GM12878 (cell line): ENCODE measurements at regions not wholly inside any gene's neighbourhood (a gene's known extent, or its start where the extent isn't known, plus 50 kb on each side); places are given as distances from the start of the nearest gene placed in this dataset.

Source experiments
- ATAC-seq: fragments of 200-7000 bp; cut with Tn5 transposase; 3 replicates; pipeline ENCODE4 v1.9.1; 2020; ENCODE audit warnings: mild to moderate bottlenecking, moderate library complexity
- BruUV-seq: library from RNA; stranded (reverse); fragments of 400-500 nt; replicated peaks from 2 replicates; lab custom pipeline; 2021; lab: Mats Ljungman, UMichigan
- CTCF ChIA-PET: fragments of 300-600 bp; sonication (Branson Sonifier 250); formaldehyde crosslinking; extraction: SDS; loops from one replicate; lab custom pipeline; 2021; ENCODE audit warnings: inconsistent platforms; lab: Yijun Ruan, JAX
- POLR2A ChIA-PET: fragments of 350-600 bp; formaldehyde crosslinking; extraction: SDS; loops from one replicate; lab custom pipeline; 2021; ENCODE audit warnings: inconsistent platforms; lab: Charles Lee
- RAD21 ChIA-PET: fragments of 300-600 bp; sonication (Branson Sonifier 250); formaldehyde crosslinking; loops from one replicate; lab custom pipeline; 2023; ENCODE audit warnings: antibody characterized with exemption; ENCODE audit not compliant: unreplicated experiment; lab: Charles Lee
- SMC1A ChIA-PET: fragments of 300-600 bp; sonication (Branson Sonifier 250); formaldehyde crosslinking; loops from one replicate; lab custom pipeline; 2023; ENCODE audit not compliant: unreplicated experiment, uncharacterized antibody; lab: Charles Lee
- DNase-seq: peaks from one replicate; pipeline ENCODE4 v3.0.0-alpha.2; 2011; ENCODE audit warnings: low read depth, low spot score
- FAIRE-seq: peaks from 3 replicates; lab custom pipeline; 2011; peaks lifted over from hg19 to GRCh38; lab: Jason Lieb, UNC
- H2AFZ ChIP-seq: 2 replicates; pipeline ENCODE4 v1.6.0; 2011; ENCODE audit warnings: low read depth, low read length, control low read depth; ENCODE audit not compliant: control insufficient read depth
- H3K27ac ChIP-seq: 2 replicates; pipeline ENCODE4 v1.5.1; 2011; ENCODE audit warnings: control low read depth; ENCODE audit not compliant: control insufficient read depth, insufficient read depth
- H3K27me3 ChIP-seq, 2 experiments: replicated peaks in 1 of 2; 2 replicates each; pipeline versions ENCODE4 v1.6.0 to v1.6.1; 2011; ENCODE audit warnings: low read length in 1 of 2; ENCODE audit not compliant: control insufficient read depth in 2 of 2, insufficient read depth in 2 of 2
- H3K36me3 ChIP-seq, 2 experiments: 2 replicates each; pipeline ENCODE4 v1.5.1; 2011; ENCODE audit warnings: low read length in 1 of 2; ENCODE audit not compliant: control insufficient read depth in 2 of 2, insufficient read depth in 2 of 2
- H3K4me1 ChIP-seq: 2 replicates; pipeline ENCODE4 v1.6.1; 2011; ENCODE audit warnings: mild to moderate bottlenecking, low read length, moderate library complexity, mixed read lengths; ENCODE audit not compliant: control insufficient read depth, insufficient read depth
- H3K4me2 ChIP-seq: 2 replicates; pipeline ENCODE4 v1.6.0; 2011; ENCODE audit warnings: control low read depth; ENCODE audit not compliant: control insufficient read depth, insufficient read depth
- H3K4me3 ChIP-seq: fragments of 200-600 bp; sonication (generic); 2 replicates; pipeline ENCODE4 v1.5.1; 2016
- H3K79me2 ChIP-seq: 2 replicates; pipeline ENCODE4 v1.6.0; 2011; ENCODE audit warnings: low read length; ENCODE audit not compliant: control insufficient read depth, insufficient read depth
- H3K9ac ChIP-seq: 2 replicates; pipeline ENCODE4 v1.8.0; 2011; ENCODE audit warnings: low read length, control low read depth, mixed read lengths; ENCODE audit not compliant: control insufficient read depth, insufficient read depth
- H3K9me3 ChIP-seq: replicated peaks from 3 replicates; pipeline ENCODE4 v1.5.1; 2011; ENCODE audit warnings: mild to moderate bottlenecking, low read length; ENCODE audit not compliant: control insufficient read depth, insufficient read depth
- H4K20me1 ChIP-seq: 2 replicates; pipeline ENCODE4 v1.6.0; 2011; ENCODE audit not compliant: control insufficient read depth, insufficient read depth
- CBFB ChIP-seq: IDR thresholded peaks from 2 replicates; pipeline ENCODE4 v1.6.1; 2016; ENCODE audit warnings: antibody characterized with exemption, low read depth
- CREB1 ChIP-seq: IDR thresholded peaks from 2 replicates; pipeline ENCODE4 v1.6.1; 2012; ENCODE audit warnings: low read depth, mild to moderate bottlenecking, inconsistent platforms
- KAT2A ChIP-seq: conservative IDR thresholded peaks from 2 replicates; pipeline ENCODE4 v1.6.1; 2011; ENCODE audit warnings: low read depth, low read length; ENCODE audit not compliant: control insufficient read depth
- PAX8 ChIP-seq: fragments of 450-650 bp; IDR thresholded peaks from 2 replicates; pipeline ENCODE4 v1.6.1; 2017; ENCODE audit warnings: mild to moderate bottlenecking, moderate library complexity
- RAD51 ChIP-seq: fragments of 450-650 bp; IDR thresholded peaks from 2 replicates; pipeline ENCODE4 v1.6.1; 2016; ENCODE audit warnings: moderate library complexity, mild to moderate bottlenecking, inconsistent platforms
- SUZ12 ChIP-seq: fragments of 200-600 bp; sonication (generic); IDR thresholded peaks from one replicate; pipeline ENCODE4 v1.6.1; 2018; ENCODE audit warnings: antibody characterized with exemption, mild to moderate bottlenecking; ENCODE audit not compliant: unreplicated experiment
- YY1 ChIP-seq: IDR thresholded peaks from 2 replicates; pipeline ENCODE4 v1.6.1; 2011; ENCODE audit warnings: low read depth, mild to moderate bottlenecking, low read length
- ZBED1 ChIP-seq: IDR thresholded peaks from 2 replicates; pipeline ENCODE4 v1.6.1; 2016; ENCODE audit warnings: borderline replicate concordance
- WGBS: methylation state at CpG from one replicate; pipeline ENCODE4 v1.1.6; 2016; ENCODE audit warnings: low lambda C conversion rate; ENCODE audit not compliant: insufficient replicate concordance, insufficient coverage; ENCODE audit errors: missing lambda C conversion rate; 5-methylcytosine and 5-hydroxymethylcytosine counted together
- in situ Hi-C: fragments of 300-500 bp; cut with MboI; formaldehyde crosslinking; loops from 9 replicates; pipeline ENCODE4 v1.14.3; 2018; ENCODE audit warnings: mixed read lengths
- intact Hi-C: fragments of 100-400 bp; cut with micrococcal nuclease; formaldehyde crosslinking; loops from one replicate; pipeline ENCODE4 v1.14.2; 2022; ENCODE audit not compliant: unreplicated experiment
- TF ChIP-seq, protein P1 (sequence below): IDR thresholded peaks from 2 replicates; pipeline ENCODE4 v1.6.1; 2012; ENCODE audit warnings: improper control_type of control experiment, low read depth, low read length; ENCODE audit not compliant: insufficient replicate concordance
- TF ChIP-seq, protein P2 (sequence below), 3 experiments: IDR thresholded peaks in 2 of 3; conservative IDR thresholded peaks in 1 of 3; 2 replicates each; pipeline ENCODE4 v1.5.1; 2011; ENCODE audit warnings: low read depth in 3 of 3, low read length in 3 of 3, mild to moderate bottlenecking in 3 of 3, control low read depth in 2 of 3, moderate library complexity in 2 of 3, inconsistent platforms in 1 of 3, mixed read lengths in 1 of 3; ENCODE audit not compliant: control insufficient read depth in 2 of 3, insufficient read depth in 1 of 3; ENCODE audit errors: extremely low read depth in 1 of 3
- TF ChIP-seq, protein P3 (sequence below): fragments of 450-650 bp; IDR thresholded peaks from 2 replicates; pipeline ENCODE4 v1.6.1; 2017; ENCODE audit warnings: mild to moderate bottlenecking, low read depth, inconsistent platforms; ENCODE audit not compliant: poor library complexity, severe bottlenecking
- TF ChIP-seq, protein P4 (sequence below): IDR thresholded peaks from 2 replicates; pipeline ENCODE4 v1.6.1; 2011; ENCODE audit warnings: low read depth, low read length, improper control_type of control experiment, borderline replicate concordance

DNA sequence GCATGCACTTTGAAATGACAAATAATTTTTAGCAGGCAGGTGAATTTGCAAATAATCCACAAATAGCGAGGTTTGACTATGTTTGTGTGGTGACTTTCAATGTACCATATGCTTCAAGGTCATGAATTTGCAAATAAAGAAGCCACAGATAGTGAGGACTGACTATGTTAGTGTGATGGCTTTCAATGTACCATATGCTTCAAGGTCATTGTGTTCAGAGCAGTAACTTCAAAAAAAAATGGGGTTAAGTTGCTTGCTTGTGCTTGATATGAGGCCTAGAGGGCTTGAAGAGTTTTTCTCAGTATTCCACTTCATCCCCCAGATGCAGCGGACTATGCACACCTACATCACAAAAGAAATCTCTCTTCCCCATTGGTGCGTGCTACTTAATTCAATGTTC is 602.9 kb upstream of the LRRTM4 start:
- ChIA-PET CTCF (no interaction called here), SMC1A (no interaction called here), RAD21 (no interaction called here), POLR2A (no interaction called here)
- Histone ChIP-seq H3K4me2 (no peak overlapping the region), H3K79me2 (no peaks in the 10 kb centered on the region), H3K9ac (no peak overlapping the region), H4K20me1 (no peaks in the 10 kb centered on the region), H3K36me3 (no peaks in the 10 kb centered on the region), H3K4me3 (no peak overlapping the region), H3K27ac (no peak overlapping the region), H3K27me3 (no peaks in the 10 kb centered on the region), H3K9me3 (no peaks in the 10 kb centered on the region), H3K4me1 (no peaks in the 10 kb centered on the region), H2AFZ (no peak overlapping the region)
- in situ Hi-C loops (no loop called here), intact Hi-C loops (no loop called here)
- BruUV-seq = no TSS peak
- ATAC-seq = no peak
- DNase-seq = no peak
- WGBS = 0% methylated on average over 3 of the region's 3 CpGs
- FAIRE-seq = no peak
- no peak for TF ChIP-seq YY1
- TF ChIP-seq, protein P1, sequence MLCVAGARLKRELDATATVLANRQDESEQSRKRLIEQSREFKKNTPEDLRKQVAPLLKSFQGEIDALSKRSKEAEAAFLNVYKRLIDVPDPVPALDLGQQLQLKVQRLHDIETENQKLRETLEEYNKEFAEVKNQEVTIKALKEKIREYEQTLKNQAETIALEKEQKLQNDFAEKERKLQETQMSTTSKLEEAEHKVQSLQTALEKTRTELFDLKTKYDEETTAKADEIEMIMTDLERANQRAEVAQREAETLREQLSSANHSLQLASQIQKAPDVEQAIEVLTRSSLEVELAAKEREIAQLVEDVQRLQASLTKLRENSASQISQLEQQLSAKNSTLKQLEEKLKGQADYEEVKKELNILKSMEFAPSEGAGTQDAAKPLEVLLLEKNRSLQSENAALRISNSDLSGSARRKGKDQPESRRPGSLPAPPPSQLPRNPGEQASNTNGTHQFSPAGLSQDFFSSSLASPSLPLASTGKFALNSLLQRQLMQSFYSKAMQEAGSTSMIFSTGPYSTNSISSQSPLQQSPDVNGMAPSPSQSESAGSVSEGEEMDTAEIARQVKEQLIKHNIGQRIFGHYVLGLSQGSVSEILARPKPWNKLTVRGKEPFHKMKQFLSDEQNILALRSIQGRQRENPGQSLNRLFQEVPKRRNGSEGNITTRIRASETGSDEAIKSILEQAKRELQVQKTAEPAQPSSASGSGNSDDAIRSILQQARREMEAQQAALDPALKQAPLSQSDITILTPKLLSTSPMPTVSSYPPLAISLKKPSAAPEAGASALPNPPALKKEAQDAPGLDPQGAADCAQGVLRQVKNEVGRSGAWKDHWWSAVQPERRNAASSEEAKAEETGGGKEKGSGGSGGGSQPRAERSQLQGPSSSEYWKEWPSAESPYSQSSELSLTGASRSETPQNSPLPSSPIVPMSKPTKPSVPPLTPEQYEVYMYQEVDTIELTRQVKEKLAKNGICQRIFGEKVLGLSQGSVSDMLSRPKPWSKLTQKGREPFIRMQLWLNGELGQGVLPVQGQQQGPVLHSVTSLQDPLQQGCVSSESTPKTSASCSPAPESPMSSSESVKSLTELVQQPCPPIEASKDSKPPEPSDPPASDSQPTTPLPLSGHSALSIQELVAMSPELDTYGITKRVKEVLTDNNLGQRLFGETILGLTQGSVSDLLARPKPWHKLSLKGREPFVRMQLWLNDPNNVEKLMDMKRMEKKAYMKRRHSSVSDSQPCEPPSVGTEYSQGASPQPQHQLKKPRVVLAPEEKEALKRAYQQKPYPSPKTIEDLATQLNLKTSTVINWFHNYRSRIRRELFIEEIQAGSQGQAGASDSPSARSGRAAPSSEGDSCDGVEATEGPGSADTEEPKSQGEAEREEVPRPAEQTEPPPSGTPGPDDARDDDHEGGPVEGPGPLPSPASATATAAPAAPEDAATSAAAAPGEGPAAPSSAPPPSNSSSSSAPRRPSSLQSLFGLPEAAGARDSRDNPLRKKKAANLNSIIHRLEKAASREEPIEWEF = no peak
- TF ChIP-seq PAX8 = no peak
- TF ChIP-seq CREB1 = no peak
- TF ChIP-seq RAD51 = no peak
- TF ChIP-seq, protein P2, sequence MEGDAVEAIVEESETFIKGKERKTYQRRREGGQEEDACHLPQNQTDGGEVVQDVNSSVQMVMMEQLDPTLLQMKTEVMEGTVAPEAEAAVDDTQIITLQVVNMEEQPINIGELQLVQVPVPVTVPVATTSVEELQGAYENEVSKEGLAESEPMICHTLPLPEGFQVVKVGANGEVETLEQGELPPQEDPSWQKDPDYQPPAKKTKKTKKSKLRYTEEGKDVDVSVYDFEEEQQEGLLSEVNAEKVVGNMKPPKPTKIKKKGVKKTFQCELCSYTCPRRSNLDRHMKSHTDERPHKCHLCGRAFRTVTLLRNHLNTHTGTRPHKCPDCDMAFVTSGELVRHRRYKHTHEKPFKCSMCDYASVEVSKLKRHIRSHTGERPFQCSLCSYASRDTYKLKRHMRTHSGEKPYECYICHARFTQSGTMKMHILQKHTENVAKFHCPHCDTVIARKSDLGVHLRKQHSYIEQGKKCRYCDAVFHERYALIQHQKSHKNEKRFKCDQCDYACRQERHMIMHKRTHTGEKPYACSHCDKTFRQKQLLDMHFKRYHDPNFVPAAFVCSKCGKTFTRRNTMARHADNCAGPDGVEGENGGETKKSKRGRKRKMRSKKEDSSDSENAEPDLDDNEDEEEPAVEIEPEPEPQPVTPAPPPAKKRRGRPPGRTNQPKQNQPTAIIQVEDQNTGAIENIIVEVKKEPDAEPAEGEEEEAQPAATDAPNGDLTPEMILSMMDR (IDR thresholded peaks at IDR 0.05 in 2 of 3, conservative IDR thresholded peaks at IDR 0.05 in 1 of 3; ENCODE audit: control insufficient read depth in 2 of 3, extremely low read depth in 1 of 3, insufficient read depth in 1 of 3, low read depth in 3 of 3, low read length in 3 of 3) = no peak
- TF ChIP-seq CBFB = no peak
- TF ChIP-seq KAT2A = no peak
- no peak for TF ChIP-seq ZBED1
- TF ChIP-seq, protein P3, sequence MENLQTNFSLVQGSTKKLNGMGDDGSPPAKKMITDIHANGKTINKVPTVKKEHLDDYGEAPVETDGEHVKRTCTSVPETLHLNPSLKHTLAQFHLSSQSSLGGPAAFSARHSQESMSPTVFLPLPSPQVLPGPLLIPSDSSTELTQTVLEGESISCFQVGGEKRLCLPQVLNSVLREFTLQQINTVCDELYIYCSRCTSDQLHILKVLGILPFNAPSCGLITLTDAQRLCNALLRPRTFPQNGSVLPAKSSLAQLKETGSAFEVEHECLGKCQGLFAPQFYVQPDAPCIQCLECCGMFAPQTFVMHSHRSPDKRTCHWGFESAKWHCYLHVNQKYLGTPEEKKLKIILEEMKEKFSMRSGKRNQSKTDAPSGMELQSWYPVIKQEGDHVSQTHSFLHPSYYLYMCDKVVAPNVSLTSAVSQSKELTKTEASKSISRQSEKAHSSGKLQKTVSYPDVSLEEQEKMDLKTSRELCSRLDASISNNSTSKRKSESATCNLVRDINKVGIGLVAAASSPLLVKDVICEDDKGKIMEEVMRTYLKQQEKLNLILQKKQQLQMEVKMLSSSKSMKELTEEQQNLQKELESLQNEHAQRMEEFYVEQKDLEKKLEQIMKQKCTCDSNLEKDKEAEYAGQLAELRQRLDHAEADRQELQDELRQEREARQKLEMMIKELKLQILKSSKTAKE = no peak
- TF ChIP-seq, protein P4, sequence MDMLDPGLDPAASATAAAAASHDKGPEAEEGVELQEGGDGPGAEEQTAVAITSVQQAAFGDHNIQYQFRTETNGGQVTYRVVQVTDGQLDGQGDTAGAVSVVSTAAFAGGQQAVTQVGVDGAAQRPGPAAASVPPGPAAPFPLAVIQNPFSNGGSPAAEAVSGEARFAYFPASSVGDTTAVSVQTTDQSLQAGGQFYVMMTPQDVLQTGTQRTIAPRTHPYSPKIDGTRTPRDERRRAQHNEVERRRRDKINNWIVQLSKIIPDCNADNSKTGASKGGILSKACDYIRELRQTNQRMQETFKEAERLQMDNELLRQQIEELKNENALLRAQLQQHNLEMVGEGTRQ = no peak
- no peak for TF ChIP-seq SUZ12
